ENCODE measurements at regions not wholly inside any gene's neighbourhood (a gene's known extent, or its start where the extent isn't known, plus 50 kb on each side); places are given as distances from the start of the nearest gene placed in this dataset.

DNA sequence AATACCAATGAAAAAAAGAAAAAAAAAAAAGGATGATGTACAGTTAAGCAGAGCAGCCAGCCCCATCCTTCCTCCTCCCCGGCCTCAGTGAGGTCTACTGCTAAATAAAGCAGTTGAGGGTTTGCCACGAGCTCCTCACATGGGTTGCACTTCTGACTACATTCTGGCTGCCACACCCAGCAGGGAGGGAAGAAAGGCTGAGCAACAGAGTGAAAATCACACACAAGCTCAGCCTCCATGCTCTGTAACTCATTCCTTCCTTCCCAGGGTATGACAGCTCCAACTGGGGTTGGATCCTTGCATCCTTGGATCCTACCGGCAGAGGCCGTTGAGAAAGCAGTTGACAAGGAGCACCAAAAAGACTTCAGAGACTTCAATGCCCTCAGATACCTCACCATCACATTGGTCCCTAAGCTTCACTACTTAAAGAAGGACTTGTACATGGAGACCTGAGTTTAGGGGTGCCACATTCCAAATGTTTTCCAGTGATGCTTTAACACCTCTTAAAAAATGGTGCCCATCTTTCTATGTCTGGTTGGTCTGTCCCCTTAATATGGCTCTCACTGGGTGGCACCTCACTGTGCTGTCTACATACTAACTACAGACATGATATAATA, 52.9 kb upstream of the PIK3CG start:
- DNase-seq, result no peak

DNA sequence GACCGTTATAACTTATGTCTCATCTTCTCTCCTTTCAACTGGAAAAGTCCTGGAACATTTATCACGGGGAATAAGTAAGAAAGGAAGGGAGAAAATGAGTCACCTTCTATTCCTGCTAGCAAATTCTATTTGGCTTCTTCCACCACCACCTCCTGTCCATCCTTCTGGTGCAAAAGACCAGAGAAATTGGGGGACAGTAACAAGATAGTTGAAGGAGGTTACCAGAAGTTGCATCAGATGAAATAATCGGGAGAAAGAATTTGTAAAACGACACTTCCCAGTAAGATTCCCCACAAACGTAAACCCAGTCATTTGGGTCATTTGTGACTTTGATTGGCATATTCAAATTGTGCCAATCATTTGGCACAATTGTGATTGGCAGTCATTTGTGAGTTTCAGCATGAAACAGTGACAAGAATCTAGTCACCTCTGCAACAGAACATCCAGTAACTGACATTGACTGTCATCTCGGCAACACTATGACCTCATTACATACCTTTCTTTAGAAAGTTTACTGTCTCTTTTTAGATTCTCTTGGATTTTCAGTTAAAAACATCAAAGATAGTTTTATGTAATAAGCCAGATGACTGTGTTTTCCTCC, 51.3 kb upstream of the PIK3CG start:
- DNase-seq, result no peak

GRCh38 chr7:106814887-106815286, 50.2 kb upstream of the PIK3CG start:
- DNase-seq, result no peak
